Lower lobe of right lung (tissue), 2 donors: ENCODE measurements at regions not wholly inside any gene's neighbourhood (a gene's known extent, or its start where the extent isn't known, plus 50 kb on each side); places are given as distances from the start of the nearest gene placed in this dataset.

ENCODE experiments used
- ATAC-seq, 2 donors: fragments of 200-7000 bp; cut with Tn5 transposase; one replicate each; pipeline ENCODE4 v1.9.1; 2020 to 2022; ENCODE audit warnings: mild to moderate bottlenecking in 2 of 2, moderate library complexity in 2 of 2
- DNase-seq: peaks from one replicate; pipeline ENCODE4 v3.0.0-alpha.2; 2020
- H3K27ac ChIP-seq: fragments of 200-600 bp; one replicate; pipeline ENCODE4 v1.8.0; 2022
- H3K27me3 ChIP-seq: fragments of 200-600 bp; one replicate; pipeline ENCODE4 v1.8.0; 2022; ENCODE audit warnings: low read depth
- H3K36me3 ChIP-seq: fragments of 200-600 bp; one replicate; pipeline ENCODE4 v1.8.0; 2022; ENCODE audit warnings: mild to moderate bottlenecking
- H3K4me1 ChIP-seq: fragments of 200-600 bp; one replicate; pipeline ENCODE4 v1.8.0; 2022
- H3K4me3 ChIP-seq: fragments of 200-600 bp; one replicate; pipeline ENCODE4 v1.8.0; 2022; ENCODE audit warnings: mild to moderate bottlenecking
- H3K9me3 ChIP-seq: fragments of 200-600 bp; one replicate; pipeline ENCODE4 v1.8.0; 2022
- intact Hi-C: fragments of 100-400 bp; cut with DNase I; formaldehyde crosslinking; loops from one replicate; pipeline ENCODE4 v1.11.0; 2022
- TF ChIP-seq, protein P1 (sequence below): fragments of 200-600 bp; IDR thresholded peaks from one replicate; pipeline ENCODE4 v1.8.0; 2022; ENCODE audit warnings: antibody characterized with exemption, mild to moderate bottlenecking
- donor health status: DM: no; HTN: yes; CAD: no; lungs with severe emphysema.

- intact Hi-C loops = no loop called here
- DNase-seq = no peak
- Histone ChIP-seq H3K4me3 (no peak overlapping the region), H3K9me3 (no peaks in the 10 kb centered on the region), H3K36me3 (no peaks in the 10 kb centered on the region), H3K27me3 (no peaks in the 10 kb centered on the region), H3K4me1 (no peaks in the 10 kb centered on the region), H3K27ac (no peak overlapping the region)
- ATAC-seq = no peak
- TF ChIP-seq, protein P1, sequence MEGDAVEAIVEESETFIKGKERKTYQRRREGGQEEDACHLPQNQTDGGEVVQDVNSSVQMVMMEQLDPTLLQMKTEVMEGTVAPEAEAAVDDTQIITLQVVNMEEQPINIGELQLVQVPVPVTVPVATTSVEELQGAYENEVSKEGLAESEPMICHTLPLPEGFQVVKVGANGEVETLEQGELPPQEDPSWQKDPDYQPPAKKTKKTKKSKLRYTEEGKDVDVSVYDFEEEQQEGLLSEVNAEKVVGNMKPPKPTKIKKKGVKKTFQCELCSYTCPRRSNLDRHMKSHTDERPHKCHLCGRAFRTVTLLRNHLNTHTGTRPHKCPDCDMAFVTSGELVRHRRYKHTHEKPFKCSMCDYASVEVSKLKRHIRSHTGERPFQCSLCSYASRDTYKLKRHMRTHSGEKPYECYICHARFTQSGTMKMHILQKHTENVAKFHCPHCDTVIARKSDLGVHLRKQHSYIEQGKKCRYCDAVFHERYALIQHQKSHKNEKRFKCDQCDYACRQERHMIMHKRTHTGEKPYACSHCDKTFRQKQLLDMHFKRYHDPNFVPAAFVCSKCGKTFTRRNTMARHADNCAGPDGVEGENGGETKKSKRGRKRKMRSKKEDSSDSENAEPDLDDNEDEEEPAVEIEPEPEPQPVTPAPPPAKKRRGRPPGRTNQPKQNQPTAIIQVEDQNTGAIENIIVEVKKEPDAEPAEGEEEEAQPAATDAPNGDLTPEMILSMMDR = no peak
Observed at GRCh38 chr13:32936716-32937115, 79.5 kb upstream of the KL start.

- H3K27ac ChIP-seq = no peak overlapping the region
- TF ChIP-seq, protein P1 = no peak
- no peaks in the 10 kb centered on the region for H3K27me3 ChIP-seq
- H3K36me3 ChIP-seq = no peaks in the 10 kb centered on the region
- ATAC-seq = no peak
- DNase-seq = no peak
- no peak overlapping the region for H3K4me3 ChIP-seq
- no peaks in the 10 kb centered on the region for H3K4me1 ChIP-seq
- intact Hi-C loops = no loop called here
- no peaks in the 10 kb centered on the region for H3K9me3 ChIP-seq
Observed at GRCh38 chr13:32938314-32938713, 77.9 kb upstream of the KL start.

DNA sequence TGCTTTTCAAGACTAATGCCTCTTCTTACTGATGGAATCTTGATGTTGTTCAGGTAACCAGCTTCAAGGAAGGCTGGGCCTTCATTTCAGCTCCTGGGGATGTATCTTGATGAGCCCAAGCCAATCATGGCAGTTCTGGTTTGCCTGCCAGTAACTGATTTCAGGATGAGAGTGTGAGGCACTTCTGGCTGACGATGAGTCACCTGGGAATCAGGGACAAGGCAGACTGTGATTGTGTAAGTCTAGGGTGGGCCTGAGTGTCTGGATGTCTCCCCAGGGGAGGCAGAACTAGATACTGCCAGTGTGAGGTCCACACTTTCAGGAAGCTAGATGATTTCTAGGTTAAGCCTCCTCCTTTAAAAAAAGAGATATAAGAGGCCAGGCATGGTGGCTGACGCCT, 77.3 kb upstream of the KL start:
- TF ChIP-seq, protein P1 = no peak
- DNase-seq = no peak
- H3K4me3 ChIP-seq = no peak overlapping the region
- intact Hi-C loops = no loop called here
- H3K36me3 ChIP-seq = no peaks in the 10 kb centered on the region
- no peak for ATAC-seq
- no peaks in the 10 kb centered on the region for H3K4me1 ChIP-seq
- H3K27ac ChIP-seq = no peak overlapping the region
- H3K27me3 ChIP-seq = no peaks in the 10 kb centered on the region
- H3K9me3 ChIP-seq = no peaks in the 10 kb centered on the region

GRCh38 chr13:32940601-32941000, 75.6 kb upstream of the KL start:
- TF ChIP-seq, protein P1 = no peak
- intact Hi-C loops = no loop called here
- H3K9me3 ChIP-seq = no peaks in the 10 kb centered on the region
- no peaks in the 10 kb centered on the region for H3K27me3 ChIP-seq
- H3K27ac ChIP-seq = no peak overlapping the region
- ATAC-seq (peak; percentile 21 to 68), DNase-seq (no peak)
- H3K4me1 ChIP-seq = no peaks in the 10 kb centered on the region
- H3K4me3 ChIP-seq = no peak overlapping the region
- no peaks in the 10 kb centered on the region for H3K36me3 ChIP-seq

DNA sequence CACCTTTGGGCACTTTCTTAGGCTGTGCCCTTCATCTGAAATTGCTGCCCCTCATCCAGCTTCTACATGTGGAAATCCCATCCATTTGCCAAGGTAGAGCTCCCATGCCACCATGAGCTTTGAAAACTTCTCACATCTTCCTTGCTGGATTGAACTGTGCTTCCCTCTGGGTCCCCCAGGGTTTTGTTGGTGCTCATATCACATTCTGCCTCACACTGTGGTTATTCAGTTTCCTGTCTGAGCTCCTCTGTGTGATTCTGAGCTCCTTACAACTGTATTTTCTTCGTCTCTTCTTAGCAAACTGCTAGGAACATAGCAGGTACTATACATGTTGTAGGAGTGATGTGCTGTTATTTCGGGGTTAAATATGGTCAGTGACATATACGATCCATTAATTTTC, 74.9 kb upstream of the KL start:
- DNase-seq (no peak), ATAC-seq (no peak)
- Histone ChIP-seq H3K36me3 (no peaks in the 10 kb centered on the region), H3K4me3 (no peak overlapping the region), H3K4me1 (no peaks in the 10 kb centered on the region), H3K27ac (no peak overlapping the region), H3K9me3 (no peaks in the 10 kb centered on the region), H3K27me3 (no peaks in the 10 kb centered on the region)
- intact Hi-C loops = no loop called here
- TF ChIP-seq, protein P1 = no peak

GRCh38 chr13:32946558-32946957, 69.7 kb upstream of the KL start:
- ATAC-seq (no peak), DNase-seq (no peak)
- no peaks in the 10 kb centered on the region for H3K9me3 ChIP-seq
- no peak overlapping the region for H3K27ac ChIP-seq
- no peaks in the 10 kb centered on the region for H3K36me3 ChIP-seq
- no peaks in the 10 kb centered on the region for H3K4me1 ChIP-seq
- no peak overlapping the region for H3K4me3 ChIP-seq
- TF ChIP-seq, protein P1 = no peak
- intact Hi-C loops = no loop called here
- no peaks in the 10 kb centered on the region for H3K27me3 ChIP-seq
